ENCODE measurements at regions not wholly inside any gene's neighbourhood (a gene's known extent, or its start where the extent isn't known, plus 50 kb on each side); places are given as distances from the start of the nearest gene placed in this dataset.

DNA sequence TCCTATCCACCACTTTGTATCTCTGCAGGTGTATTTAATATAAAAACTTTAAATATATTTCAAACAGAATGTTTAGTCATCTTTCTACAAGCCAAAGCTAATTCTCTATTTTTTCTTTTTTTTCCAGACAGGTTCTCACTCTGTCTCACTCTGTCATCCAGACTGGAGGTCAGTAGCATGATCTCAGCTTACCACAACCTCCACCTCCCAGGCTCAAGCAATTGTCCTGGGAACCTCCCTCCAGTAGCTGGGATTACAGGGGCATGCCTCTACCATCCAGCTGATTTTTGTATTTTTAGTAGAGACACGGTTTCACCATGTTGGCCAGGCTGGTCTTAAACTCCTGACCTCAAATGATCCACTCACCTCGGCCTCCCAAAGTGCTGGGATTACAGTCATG, 202.6 kb downstream of the VGLL3 start:
- H3K9me2 ChIP-seq (replicated peaks; ENCODE audit: insufficient read depth, low read length): no peaks in the 10 kb centered on the region
- H3K9me3 ChIP-seq (ENCODE audit: insufficient read depth, low read length): no peaks in the 10 kb centered on the region
- H3K79me2 ChIP-seq (ENCODE audit: insufficient read depth, low read length): no peaks in the 10 kb centered on the region
- H2AFZ ChIP-seq (ENCODE audit: low read depth, low read length, severe bottlenecking): no peak overlapping the region
- no peak overlapping the region for H3K9ac ChIP-seq (ENCODE audit: low read length)
- TF ChIP-seq, protein P1, sequence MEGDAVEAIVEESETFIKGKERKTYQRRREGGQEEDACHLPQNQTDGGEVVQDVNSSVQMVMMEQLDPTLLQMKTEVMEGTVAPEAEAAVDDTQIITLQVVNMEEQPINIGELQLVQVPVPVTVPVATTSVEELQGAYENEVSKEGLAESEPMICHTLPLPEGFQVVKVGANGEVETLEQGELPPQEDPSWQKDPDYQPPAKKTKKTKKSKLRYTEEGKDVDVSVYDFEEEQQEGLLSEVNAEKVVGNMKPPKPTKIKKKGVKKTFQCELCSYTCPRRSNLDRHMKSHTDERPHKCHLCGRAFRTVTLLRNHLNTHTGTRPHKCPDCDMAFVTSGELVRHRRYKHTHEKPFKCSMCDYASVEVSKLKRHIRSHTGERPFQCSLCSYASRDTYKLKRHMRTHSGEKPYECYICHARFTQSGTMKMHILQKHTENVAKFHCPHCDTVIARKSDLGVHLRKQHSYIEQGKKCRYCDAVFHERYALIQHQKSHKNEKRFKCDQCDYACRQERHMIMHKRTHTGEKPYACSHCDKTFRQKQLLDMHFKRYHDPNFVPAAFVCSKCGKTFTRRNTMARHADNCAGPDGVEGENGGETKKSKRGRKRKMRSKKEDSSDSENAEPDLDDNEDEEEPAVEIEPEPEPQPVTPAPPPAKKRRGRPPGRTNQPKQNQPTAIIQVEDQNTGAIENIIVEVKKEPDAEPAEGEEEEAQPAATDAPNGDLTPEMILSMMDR (IDR thresholded peaks at IDR 0.05; ENCODE audit: insufficient read depth, low read length, poor library complexity, severe bottlenecking): no peak
- no peak for TF ChIP-seq EZH2phosphoT487 (conservative IDR thresholded peaks at IDR 0.05; ENCODE audit: low read length)
- H3K27me3 ChIP-seq (ENCODE audit: low read length): no peaks in the 10 kb centered on the region
- no peak overlapping the region for H3K4me2 ChIP-seq (ENCODE audit: low read depth, low read length, poor library complexity, severe bottlenecking)
- no peaks in the 10 kb centered on the region for H3F3A ChIP-seq (ENCODE audit: insufficient read depth)
- no peaks in the 10 kb centered on the region for H4K20me1 ChIP-seq (ENCODE audit: low read depth, low read length)
- no peak overlapping the region for H3K4me3 ChIP-seq (ENCODE audit: insufficient read depth, low read length, poor library complexity, severe bottlenecking)
- no peaks in the 10 kb centered on the region for H3K36me3 ChIP-seq (ENCODE audit: low read length)
- no peak overlapping the region for H3K27ac ChIP-seq (ENCODE audit: low read depth, low read length)

- no peak for TF ChIP-seq EZH2phosphoT487 (conservative IDR thresholded peaks at IDR 0.05; ENCODE audit: low read length)
- TF ChIP-seq, protein P1 (IDR thresholded peaks at IDR 0.05; ENCODE audit: insufficient read depth, low read length, poor library complexity, severe bottlenecking): no peak
- H3K9ac ChIP-seq (ENCODE audit: low read length): no peak overlapping the region
- no peaks in the 10 kb centered on the region for H3F3A ChIP-seq (ENCODE audit: insufficient read depth)
- no peaks in the 10 kb centered on the region for H3K27me3 ChIP-seq (ENCODE audit: low read length)
- no peak overlapping the region for H3K27ac ChIP-seq (ENCODE audit: low read depth, low read length)
- no peaks in the 10 kb centered on the region for H3K9me3 ChIP-seq (ENCODE audit: insufficient read depth, low read length)
- H2AFZ ChIP-seq (ENCODE audit: low read depth, low read length, severe bottlenecking): no peak overlapping the region
- H3K4me3 ChIP-seq (ENCODE audit: insufficient read depth, low read length, poor library complexity, severe bottlenecking): no peak overlapping the region
- no peaks in the 10 kb centered on the region for H3K79me2 ChIP-seq (ENCODE audit: insufficient read depth, low read length)
- H4K20me1 ChIP-seq (ENCODE audit: low read depth, low read length): no peaks in the 10 kb centered on the region
- no peaks in the 10 kb centered on the region for H3K9me2 ChIP-seq (replicated peaks; ENCODE audit: insufficient read depth, low read length)
- H3K36me3 ChIP-seq (ENCODE audit: low read length): no peaks in the 10 kb centered on the region
- H3K4me2 ChIP-seq (ENCODE audit: low read depth, low read length, poor library complexity, severe bottlenecking): no peak overlapping the region
Observed at GRCh38 chr3:86787091-86787490, 203.9 kb downstream of the VGLL3 start.

DNA sequence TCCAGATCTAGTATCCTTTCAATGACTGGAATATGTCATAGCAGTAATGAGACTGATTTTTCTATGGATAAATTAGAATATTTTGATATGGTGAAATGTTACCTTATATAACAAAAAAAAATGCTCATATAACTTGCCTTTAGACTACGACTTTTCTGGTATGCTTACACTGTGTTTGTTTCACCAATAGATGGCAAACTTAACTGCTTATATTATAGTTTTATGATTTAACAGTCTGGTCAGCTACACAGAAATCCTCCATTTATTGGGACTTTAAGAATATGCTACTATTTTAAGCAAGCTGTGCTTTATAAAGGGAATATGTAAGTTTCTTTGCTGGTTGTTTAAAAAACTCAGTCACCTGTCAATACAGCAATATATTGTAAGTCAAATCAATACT, 205.6 kb downstream of the VGLL3 start:
- Histone ChIP-seq H4K20me1 (ENCODE audit: low read depth, low read length) (no peaks in the 10 kb centered on the region), H3K9me2 (replicated peaks; ENCODE audit: insufficient read depth, low read length) (no peaks in the 10 kb centered on the region), H2AFZ (ENCODE audit: low read depth, low read length, severe bottlenecking) (no peak overlapping the region), H3K27me3 (ENCODE audit: low read length) (no peaks in the 10 kb centered on the region), H3K27ac (ENCODE audit: low read depth, low read length) (no peak overlapping the region), H3K36me3 (ENCODE audit: low read length) (no peaks in the 10 kb centered on the region), H3K79me2 (ENCODE audit: insufficient read depth, low read length) (no peaks in the 10 kb centered on the region), H3F3A (ENCODE audit: insufficient read depth) (no peaks in the 10 kb centered on the region), H3K9ac (ENCODE audit: low read length) (no peak overlapping the region), H3K9me3 (ENCODE audit: insufficient read depth, low read length) (no peaks in the 10 kb centered on the region), H3K4me3 (ENCODE audit: insufficient read depth, low read length, poor library complexity, severe bottlenecking) (no peak overlapping the region), H3K4me2 (ENCODE audit: low read depth, low read length, poor library complexity, severe bottlenecking) (no peak overlapping the region)
- TF ChIP-seq, protein P1 (IDR thresholded peaks at IDR 0.05; ENCODE audit: insufficient read depth, low read length, poor library complexity, severe bottlenecking): no peak

DNA sequence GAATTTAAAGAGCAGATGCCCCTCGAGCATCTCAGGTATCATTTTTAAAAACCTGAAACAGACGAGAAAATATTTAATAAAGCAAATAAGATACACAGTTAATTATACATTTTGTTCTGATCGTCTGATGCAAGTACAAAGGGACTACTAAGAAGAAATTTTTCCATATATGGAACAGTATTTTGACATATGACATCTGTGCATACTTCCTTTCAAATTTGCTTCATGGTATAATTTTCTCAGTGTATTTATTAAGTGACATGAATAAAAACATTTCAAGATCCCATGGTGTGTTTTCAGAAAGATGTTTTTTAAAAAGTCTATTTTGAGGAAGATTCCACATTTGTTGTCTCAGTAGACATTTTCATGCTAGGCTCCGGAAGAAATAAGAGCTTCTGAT, 208.1 kb downstream of the VGLL3 start:
- Histone ChIP-seq H3K36me3 (ENCODE audit: low read length) (no peaks in the 10 kb centered on the region), H3F3A (ENCODE audit: insufficient read depth) (no peaks in the 10 kb centered on the region), H3K9me3 (ENCODE audit: insufficient read depth, low read length) (no peaks in the 10 kb centered on the region), H2AFZ (ENCODE audit: low read depth, low read length, severe bottlenecking) (no peak overlapping the region), H4K20me1 (ENCODE audit: low read depth, low read length) (no peaks in the 10 kb centered on the region), H3K4me3 (ENCODE audit: insufficient read depth, low read length, poor library complexity, severe bottlenecking) (no peak overlapping the region), H3K79me2 (ENCODE audit: insufficient read depth, low read length) (no peaks in the 10 kb centered on the region), H3K27ac (ENCODE audit: low read depth, low read length) (no peak overlapping the region), H3K27me3 (ENCODE audit: low read length) (no peaks in the 10 kb centered on the region), H3K9ac (ENCODE audit: low read length) (no peak overlapping the region), H3K9me2 (replicated peaks; ENCODE audit: insufficient read depth, low read length) (no peaks in the 10 kb centered on the region), H3K4me2 (ENCODE audit: low read depth, low read length, poor library complexity, severe bottlenecking) (no peak overlapping the region)
- TF ChIP-seq EZH2phosphoT487 (conservative IDR thresholded peaks at IDR 0.05; ENCODE audit: low read length): no peak
- TF ChIP-seq, protein P1 (IDR thresholded peaks at IDR 0.05; ENCODE audit: insufficient read depth, low read length, poor library complexity, severe bottlenecking): no peak
